Activated CD8-positive, alpha-beta memory T cell treated with anti-CD3 and anti-CD28 coated beads for 48 hours (primary cell): ENCODE measurements at regions not wholly inside any gene's neighbourhood (a gene's known extent, or its start where the extent isn't known, plus 50 kb on each side); places are given as distances from the start of the nearest gene placed in this dataset.

Experiments used
- DNase-seq, 3 experiments: peaks; one replicate each; pipeline ENCODE4 v3.0.0-alpha.2; 2020; ENCODE audit warnings: low read depth in 2 of 3, low spot score in 2 of 3

DNA sequence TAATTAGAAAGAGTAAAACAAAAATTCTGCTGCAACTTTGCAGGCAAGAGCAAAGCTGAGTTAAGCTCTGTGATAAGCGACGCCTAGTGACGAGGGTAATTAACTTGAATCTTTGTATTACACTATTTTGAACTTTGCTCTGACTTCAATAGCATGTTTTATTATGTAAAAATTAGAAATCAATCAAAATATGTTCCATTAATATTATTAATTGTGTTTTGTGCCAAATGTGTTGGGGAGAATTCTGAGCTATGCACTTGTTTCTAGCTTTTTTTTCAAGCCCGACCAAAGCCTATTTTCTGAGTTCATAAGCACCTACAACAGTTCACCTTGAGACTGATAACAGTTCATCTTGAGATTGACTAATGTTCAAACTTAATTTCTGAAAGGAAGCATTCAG, 90.1 kb upstream of the PDE3A start:
- DNase-seq: no peak

DNA sequence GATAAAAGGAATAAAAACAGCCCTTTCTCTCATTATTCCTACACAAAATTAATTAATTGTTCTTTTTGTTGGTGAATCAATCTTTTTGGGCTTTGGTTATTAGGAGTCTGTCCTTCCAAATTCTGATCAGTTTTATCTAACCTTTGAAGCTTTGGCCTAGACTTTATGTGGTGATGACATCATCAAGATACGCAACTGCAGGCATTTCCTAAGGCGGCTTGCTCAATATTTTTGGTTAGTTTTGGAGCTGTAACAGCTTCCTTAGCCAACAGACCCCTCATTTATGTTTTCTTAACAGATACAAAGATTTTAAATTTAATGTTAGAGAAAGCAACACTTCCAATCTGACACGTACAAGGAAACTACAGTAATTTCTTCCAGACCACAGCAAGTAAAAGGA, 87.8 kb upstream of the PDE3A start:
- no peak for DNase-seq

DNA sequence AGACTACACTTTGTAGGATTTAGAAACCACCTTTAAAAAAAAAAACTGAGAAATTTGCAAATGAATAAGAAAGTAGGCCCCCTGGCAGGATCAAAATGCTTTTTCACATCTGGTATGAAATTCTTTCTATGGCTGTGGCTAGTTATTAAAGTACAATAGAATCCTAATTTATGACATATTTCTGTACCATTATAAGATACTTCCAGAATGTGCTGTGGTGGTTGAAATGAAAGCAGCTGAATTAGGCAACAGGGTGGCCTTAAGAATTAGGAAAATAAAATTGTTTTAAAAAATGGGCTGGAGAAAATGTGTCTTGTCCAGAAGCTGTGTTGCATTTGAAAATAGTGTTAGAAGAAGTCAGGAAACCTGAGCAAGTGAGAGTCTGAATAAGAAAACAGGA, 85.9 kb upstream of the PDE3A start:
- no peak for DNase-seq

DNA sequence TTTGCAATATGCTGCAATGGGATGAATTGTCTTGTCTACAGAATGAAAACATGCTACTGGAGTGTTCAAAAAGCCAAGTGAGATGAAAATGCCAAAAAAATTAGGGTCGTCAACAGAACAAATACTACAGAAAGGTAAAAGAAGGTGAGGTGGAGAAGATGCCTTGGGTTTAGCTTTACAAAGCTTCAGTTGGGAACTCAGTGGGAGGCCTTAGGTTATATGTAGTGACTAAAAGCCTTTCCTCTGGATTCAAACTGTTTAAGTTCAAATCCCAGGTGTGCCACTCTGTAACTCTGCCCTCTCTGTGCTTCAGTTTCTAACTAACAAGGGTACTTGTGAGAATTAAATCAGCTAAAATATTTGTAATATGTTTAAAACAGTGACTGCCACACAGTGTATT, 84.9 kb upstream of the PDE3A start:
- DNase-seq: no peak

DNA sequence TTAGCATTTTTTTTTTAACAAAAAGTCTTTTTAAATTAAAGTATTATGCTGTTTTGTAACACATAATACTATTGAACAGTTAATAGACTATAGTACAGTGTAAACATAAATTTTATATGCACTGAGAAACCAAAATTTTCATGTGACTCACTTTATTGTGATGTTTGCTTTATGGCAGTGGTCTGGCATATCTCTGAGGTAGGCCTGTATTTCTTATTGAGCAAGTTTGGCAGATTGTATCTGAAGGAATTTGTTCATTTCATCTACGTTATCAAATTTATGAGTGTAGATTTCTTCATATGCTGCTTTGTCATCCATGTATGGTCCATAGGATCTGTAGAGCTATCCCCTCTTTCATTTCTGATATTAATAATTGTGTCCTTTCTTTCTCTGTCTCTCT, 78.8 kb upstream of the PDE3A start:
- no peak for DNase-seq

DNA sequence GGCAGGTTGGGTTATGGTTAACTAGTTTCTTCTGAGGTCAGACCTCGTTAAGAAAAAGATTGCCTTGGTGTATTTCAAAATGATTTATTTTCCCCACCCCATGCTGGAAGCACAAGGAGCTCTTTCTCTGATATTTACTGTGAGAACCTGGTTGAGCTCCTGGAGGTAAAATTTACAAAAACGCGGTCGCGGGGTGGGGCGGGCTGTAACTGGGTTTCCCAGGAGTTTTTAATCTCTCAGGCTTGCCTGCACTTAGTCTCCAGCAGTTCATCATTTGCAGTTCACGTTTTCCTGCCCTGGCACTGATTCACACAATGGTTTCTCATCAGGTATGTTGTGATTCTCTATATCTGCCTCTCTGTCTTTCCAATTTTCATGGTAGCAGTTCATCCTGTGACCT, 67.9 kb upstream of the PDE3A start:
- DNase-seq: no peak

DNA sequence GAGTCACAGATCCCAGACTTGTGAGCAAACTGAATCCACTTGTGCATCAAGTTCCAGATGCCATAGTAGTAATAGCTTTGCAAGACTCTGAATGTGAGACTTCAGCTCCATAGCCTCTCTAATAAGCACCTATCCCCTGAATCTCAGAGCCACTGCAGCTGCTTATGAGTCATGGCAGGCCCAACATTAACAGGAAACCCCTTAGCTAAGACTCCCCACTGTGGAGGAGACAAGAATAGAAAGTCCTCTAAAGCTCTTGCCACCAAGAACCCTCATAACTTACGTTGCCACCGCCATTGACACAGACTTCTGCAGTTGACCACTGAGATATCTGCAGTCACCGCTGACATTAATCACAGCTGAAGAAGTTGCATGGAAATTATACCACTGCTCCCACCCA, 62.9 kb upstream of the PDE3A start:
- no peak for DNase-seq

DNA sequence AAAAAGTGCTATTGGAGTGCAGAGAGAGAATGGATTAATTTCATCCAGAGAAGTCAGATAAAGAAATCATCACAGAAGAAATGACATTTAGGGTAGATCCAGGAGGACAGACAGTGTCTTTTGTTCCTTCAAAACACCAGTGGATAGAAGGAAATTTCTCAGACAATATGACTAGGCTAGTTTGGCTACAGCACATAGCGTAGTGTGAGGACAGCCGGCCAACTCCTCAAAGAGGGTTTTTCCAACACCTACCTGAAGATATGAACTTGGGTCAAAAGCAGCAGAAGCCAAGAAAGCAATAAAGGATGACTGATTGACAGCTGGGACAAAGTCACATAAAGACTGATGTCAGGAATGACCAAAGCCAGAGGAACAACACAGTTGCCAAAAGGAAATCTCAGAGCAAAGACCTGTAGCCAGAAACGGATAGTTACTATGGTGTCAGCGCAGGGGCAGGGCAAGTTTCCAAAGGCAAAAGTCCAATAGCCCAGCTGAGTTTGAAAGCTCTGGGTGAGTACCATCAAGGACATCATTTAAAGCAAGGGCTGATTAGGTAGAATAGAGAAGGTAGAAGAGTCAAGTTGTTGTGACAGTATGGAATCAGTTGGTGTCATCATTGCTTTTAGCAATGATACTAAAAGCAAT, 58.7 kb upstream of the PDE3A start:
- DNase-seq: no peak

DNA sequence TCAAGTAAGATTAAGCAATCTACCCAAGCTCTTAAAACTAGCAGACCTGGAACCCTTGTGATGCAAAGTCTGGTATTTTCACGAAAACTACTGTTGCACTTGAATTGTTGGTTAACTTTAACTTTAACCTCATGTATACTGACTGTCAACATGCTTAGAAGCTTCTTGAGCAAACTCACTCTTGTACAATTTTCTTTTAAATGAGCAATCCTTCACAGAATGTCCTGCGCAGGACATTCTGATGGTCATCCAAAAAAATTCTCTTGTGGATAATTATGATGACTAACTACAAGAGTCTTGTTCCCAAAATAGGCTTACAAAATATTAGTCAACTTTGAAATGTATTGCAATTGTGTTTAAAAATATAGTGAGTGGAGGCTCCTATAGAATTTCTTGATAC, 54.0 kb upstream of the PDE3A start:
- DNase-seq: no peak

DNA sequence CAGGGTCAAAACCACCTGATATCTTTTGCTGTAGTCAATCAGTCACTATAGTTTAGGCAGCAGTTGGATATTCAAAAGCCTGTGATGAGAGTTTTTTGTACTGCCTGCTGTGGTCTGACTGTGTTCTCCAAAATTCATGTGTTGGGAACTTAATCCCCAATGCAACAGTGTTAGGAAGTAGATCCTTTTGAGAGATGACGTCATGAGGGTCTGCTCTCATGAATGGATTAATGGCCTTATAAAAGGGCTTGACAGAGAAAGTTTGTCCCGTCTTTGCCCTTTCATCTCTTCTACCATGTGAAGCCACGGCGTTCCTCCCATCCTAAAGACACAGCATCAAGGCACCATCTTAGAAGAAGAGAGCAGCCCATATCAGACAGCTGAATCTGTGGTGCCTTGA, 50.8 kb upstream of the PDE3A start:
- no peak for DNase-seq
